ENCODE measurements at regions not wholly inside any gene's neighbourhood (a gene's known extent, or its start where the extent isn't known, plus 50 kb on each side); places are given as distances from the start of the nearest gene placed in this dataset.

GRCh38 chr9:19553441-19553840, 144.6 kb downstream of the ACER2 start:
- DNase-seq (ENCODE audit: low read depth in 2 of 2) = no peak
- TF ChIP-seq CTCF (IDR thresholded peaks at IDR 0.05; ENCODE audit: low read depth, low read length) = no peak
- H3K4me3 ChIP-seq (replicated peaks in 1 of 2; ENCODE audit: low read depth in 2 of 2, low read length in 2 of 2) = no peak overlapping the region

GRCh38 chr9:19552282-19553105, 143.7 kb downstream of the ACER2 start:
- DNase-seq (ENCODE audit: low read depth in 2 of 2) = no peak
- TF ChIP-seq CTCF (IDR thresholded peaks at IDR 0.05; ENCODE audit: low read depth, low read length) = no peak
- no peak overlapping the region for H3K4me3 ChIP-seq (replicated peaks in 1 of 2; ENCODE audit: low read depth in 2 of 2, low read length in 2 of 2)

- H3K4me3 ChIP-seq (replicated peaks in 1 of 2; ENCODE audit: low read depth in 2 of 2, low read length in 2 of 2) = no peak overlapping the region
- no peak for DNase-seq (ENCODE audit: low read depth in 2 of 2)
- TF ChIP-seq CTCF (IDR thresholded peaks at IDR 0.05; ENCODE audit: low read depth, low read length) = no peak
Measured at GRCh38 chr9:19551124-19551929, 142.5 kb downstream of the ACER2 start.

GRCh38 chr9:19550009-19550408, 141.2 kb downstream of the ACER2 start:
- TF ChIP-seq CTCF (IDR thresholded peaks at IDR 0.05; ENCODE audit: low read depth, low read length) = no peak

GRCh38 chr9:19533373-19533772, 124.6 kb downstream of the ACER2 start:
- H3K4me3 ChIP-seq (replicated peaks in 1 of 2; ENCODE audit: low read depth in 2 of 2, low read length in 2 of 2) = no peak overlapping the region
- TF ChIP-seq CTCF (IDR thresholded peaks at IDR 0.05; ENCODE audit: low read depth, low read length) = no peak
- peak; percentile 49 to 82 for DNase-seq (ENCODE audit: low read depth in 2 of 2)

More at GRCh38 chr9:19550009-19550408, 141.2 kb downstream of the ACER2 start:
- no peak for DNase-seq (ENCODE audit: low read depth in 2 of 2)
- H3K4me3 ChIP-seq (replicated peaks in 1 of 2; ENCODE audit: low read depth in 2 of 2, low read length in 2 of 2) = no peak overlapping the region

GRCh38 chr9:19527663-19528062, 118.9 kb downstream of the ACER2 start:
- H3K4me3 ChIP-seq (replicated peaks in 1 of 2; ENCODE audit: low read depth in 2 of 2, low read length in 2 of 2) = no peak overlapping the region
- no peak for DNase-seq (ENCODE audit: low read depth in 2 of 2)
- TF ChIP-seq CTCF (IDR thresholded peaks at IDR 0.05; ENCODE audit: low read depth, low read length) = no peak

All from cardiac fibroblast (primary cell).